NB4 (cell line): ENCODE measurements at regions not wholly inside any gene's neighbourhood (a gene's known extent, or its start where the extent isn't known, plus 50 kb on each side); places are given as distances from the start of the nearest gene placed in this dataset.

Experiments used
- DNase-seq: peaks from one replicate; pipeline ENCODE4 v3.0.0; 2010; ENCODE audit warnings: low read depth
- H3K4me3 ChIP-seq: one replicate; pipeline ENCODE4 v1.5.1; 2011; ENCODE audit warnings: mild to moderate bottlenecking, low read depth, low read length, moderate library complexity
- CTCF ChIP-seq: IDR thresholded peaks from one replicate; pipeline ENCODE4 v1.5.1; 2012; ENCODE audit warnings: low read depth, low read length
- MAX ChIP-seq: IDR thresholded peaks from 2 replicates; pipeline ENCODE4 v1.6.1; 2011; ENCODE audit warnings: low read depth, low read length
- MYC ChIP-seq: IDR thresholded peaks from 2 replicates; pipeline ENCODE4 v1.6.1; 2011; ENCODE audit warnings: low read depth, low read length
- POLR2A ChIP-seq: IDR thresholded peaks from 2 replicates; pipeline ENCODE4 v1.6.1; 2011; ENCODE audit warnings: mild to moderate bottlenecking; ENCODE audit not compliant: insufficient read length; ENCODE audit errors: extremely low read depth

GRCh38 chr6:21691685-21692346 is 98.3 kb downstream of the SOX4 start:
- no peak for TF ChIP-seq MYC
- no peak for TF ChIP-seq POLR2A
- no peak for TF ChIP-seq MAX
- TF ChIP-seq CTCF = no peak
- H3K4me3 ChIP-seq = no peak overlapping the region
- DNase-seq = no peak

- DNase-seq = no peak
- TF ChIP-seq MYC = no peak
- TF ChIP-seq CTCF = no peak
- TF ChIP-seq MAX = no peak
- no peak for TF ChIP-seq POLR2A
- H3K4me3 ChIP-seq = no peak overlapping the region
Observed at GRCh38 chr6:21692721-21693120, 99.2 kb downstream of the SOX4 start.

GRCh38 chr6:21694168-21694567 is 100.6 kb downstream of the SOX4 start:
- TF ChIP-seq POLR2A = no peak
- no peak for TF ChIP-seq MAX
- TF ChIP-seq CTCF = no peak
- no peak overlapping the region for H3K4me3 ChIP-seq

GRCh38 chr6:21707524-21708319 is 114.2 kb downstream of the SOX4 start:
- TF ChIP-seq MYC (no peak), MAX (no peak), POLR2A (no peak), CTCF (no peak)
- no peak for DNase-seq
- no peak overlapping the region for H3K4me3 ChIP-seq

More at GRCh38 chr6:21694168-21694567, 100.6 kb downstream of the SOX4 start:
- no peak for DNase-seq

- H3K4me3 ChIP-seq = no peak overlapping the region
- no peak for DNase-seq
- no peak for TF ChIP-seq CTCF
- no peak for TF ChIP-seq POLR2A
- no peak for TF ChIP-seq MAX
- no peak for TF ChIP-seq MYC
Observed at GRCh38 chr6:21708320-21708580, 114.7 kb downstream of the SOX4 start.

- no peak for TF ChIP-seq MYC
- no peak for TF ChIP-seq CTCF
- no peak for TF ChIP-seq MAX
- no peak for TF ChIP-seq POLR2A
- no peak overlapping the region for H3K4me3 ChIP-seq
- DNase-seq = no peak
Observed at GRCh38 chr6:21710216-21710615, 116.7 kb downstream of the SOX4 start.
